ENCODE measurements at regions not wholly inside any gene's neighbourhood (a gene's known extent, or its start where the extent isn't known, plus 50 kb on each side); places are given as distances from the start of the nearest gene placed in this dataset.

DNA sequence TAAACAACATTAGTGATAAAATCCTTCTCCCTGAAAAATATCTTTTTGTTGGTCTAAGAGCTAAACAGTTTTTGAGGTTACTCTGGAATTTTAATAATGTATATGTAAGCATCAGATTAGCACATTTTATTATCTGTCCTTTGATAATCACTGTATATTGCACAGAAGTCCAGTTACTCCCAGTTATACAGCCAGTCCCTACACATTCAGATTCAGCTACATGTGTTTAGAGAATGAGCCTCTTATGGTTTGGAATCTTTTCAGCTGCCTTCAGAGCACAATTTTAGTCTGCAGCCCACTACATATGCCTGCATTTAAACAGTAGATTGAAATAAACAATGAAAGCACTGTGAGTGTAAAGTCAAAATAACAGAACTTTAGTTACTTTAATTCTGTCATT lies 438.2 kb downstream of the ARHGEF28 start (continued):
- TF ChIP-seq, protein P1, sequence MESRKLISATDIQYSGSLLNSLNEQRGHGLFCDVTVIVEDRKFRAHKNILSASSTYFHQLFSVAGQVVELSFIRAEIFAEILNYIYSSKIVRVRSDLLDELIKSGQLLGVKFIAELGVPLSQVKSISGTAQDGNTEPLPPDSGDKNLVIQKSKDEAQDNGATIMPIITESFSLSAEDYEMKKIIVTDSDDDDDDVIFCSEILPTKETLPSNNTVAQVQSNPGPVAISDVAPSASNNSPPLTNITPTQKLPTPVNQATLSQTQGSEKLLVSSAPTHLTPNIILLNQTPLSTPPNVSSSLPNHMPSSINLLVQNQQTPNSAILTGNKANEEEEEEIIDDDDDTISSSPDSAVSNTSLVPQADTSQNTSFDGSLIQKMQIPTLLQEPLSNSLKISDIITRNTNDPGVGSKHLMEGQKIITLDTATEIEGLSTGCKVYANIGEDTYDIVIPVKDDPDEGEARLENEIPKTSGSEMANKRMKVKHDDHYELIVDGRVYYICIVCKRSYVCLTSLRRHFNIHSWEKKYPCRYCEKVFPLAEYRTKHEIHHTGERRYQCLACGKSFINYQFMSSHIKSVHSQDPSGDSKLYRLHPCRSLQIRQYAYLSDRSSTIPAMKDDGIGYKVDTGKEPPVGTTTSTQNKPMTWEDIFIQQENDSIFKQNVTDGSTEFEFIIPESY (IDR thresholded peaks at IDR 0.05; ENCODE audit: extremely low read depth, insufficient replicate concordance, low read length) = no peak
- TF ChIP-seq ZFX (IDR thresholded peaks at IDR 0.05) (no peak), TCF7L2 (IDR thresholded peaks at IDR 0.05; ENCODE audit: borderline replicate concordance, extremely low read depth, insufficient read depth, insufficient read length) (no peak), MAX (IDR thresholded peaks at IDR 0.05) (no peak), EZH2phosphoT487 (IDR thresholded peaks at IDR 0.05; ENCODE audit: borderline replicate concordance) (no peak), SIN3A (IDR thresholded peaks at IDR 0.05; ENCODE audit: low read depth) (no peak), YY1 (IDR thresholded peaks at IDR 0.05; ENCODE audit: extremely low read depth, insufficient replicate concordance, low read depth, low read length) (no peak), ELF1 (IDR thresholded peaks at IDR 0.05; ENCODE audit: borderline replicate concordance, low read depth) (no peak), ZNF274 (IDR thresholded peaks at IDR 0.05; ENCODE audit: low read depth, low read length) (no peak), SP1 (IDR thresholded peaks at IDR 0.05; ENCODE audit: low read depth) (no peak), RAD21 (IDR thresholded peaks at IDR 0.05; ENCODE audit: low read depth) (no peak)

- ChIA-PET POLR2A (no interaction called here), RAD21 (ENCODE audit: low non-redundant PET in 1 of 2, low total read pairs in 2 of 2, uncharacterized antibody in 2 of 2, unreplicated experiment in 2 of 2) (no interaction called here), CTCF (no interaction called here)
- BruUV-seq (replicated peaks) = no TSS peak
- Histone ChIP-seq H4K20me1 (ENCODE audit: insufficient read depth) (no peaks in the 10 kb centered on the region), H3K27me3 (ENCODE audit: insufficient read depth, low read length) (no peaks in the 10 kb centered on the region), H3K4me1 (ENCODE audit: control insufficient read depth in 1 of 2, insufficient read depth in 2 of 2, low read length in 2 of 2) (peaks cover 19 to 23% of the 10 kb centered on the region in 2 experiments), H3K9ac (ENCODE audit: low read length) (no peak overlapping the region), H3K79me2 (ENCODE audit: insufficient read depth, low read length) (no peaks in the 10 kb centered on the region), H3K4me2 (ENCODE audit: low read length) (peak overlapping the region; percentile 33; the same call in 1 of the 2 replicates), H2AFZ (ENCODE audit: low read depth, low read length, poor library complexity, severe bottlenecking) (no peak overlapping the region), H3K9me3 (ENCODE audit: control insufficient read depth in 1 of 2, insufficient read depth in 1 of 2, low read depth in 1 of 2, low read length in 2 of 2) (no peaks in the 10 kb centered on the region), H3K36me3 (ENCODE audit: control insufficient read depth in 1 of 2, insufficient read depth in 2 of 2, low read length in 2 of 2) (no peaks in the 10 kb centered on the region), H3K27ac (ENCODE audit: low read depth, low read length) (no peak overlapping the region), H3K9me2 (ENCODE audit: insufficient read depth) (no peaks in the 10 kb centered on the region), H3K4me3 (replicated peaks in 1 of 2; ENCODE audit: low read depth in 1 of 2, low read length in 2 of 2) (no peak overlapping the region)
- TF ChIP-seq POLR2A (IDR thresholded peaks at IDR 0.05; ENCODE audit: borderline replicate concordance, extremely low read depth, insufficient read depth, insufficient read length) = no peak
- no peak for TF ChIP-seq EGR1 (IDR thresholded peaks at IDR 0.05; ENCODE audit: low read depth)
- TF ChIP-seq, protein P1 (IDR thresholded peaks at IDR 0.05; ENCODE audit: extremely low read depth, insufficient replicate concordance, low read length) = no peak
- no peak for TF ChIP-seq CBX3 (IDR thresholded peaks at IDR 0.05; ENCODE audit: low read depth)
- no peak for TF ChIP-seq RAD21 (IDR thresholded peaks at IDR 0.05; ENCODE audit: low read depth)
- TF ChIP-seq, protein P2, sequence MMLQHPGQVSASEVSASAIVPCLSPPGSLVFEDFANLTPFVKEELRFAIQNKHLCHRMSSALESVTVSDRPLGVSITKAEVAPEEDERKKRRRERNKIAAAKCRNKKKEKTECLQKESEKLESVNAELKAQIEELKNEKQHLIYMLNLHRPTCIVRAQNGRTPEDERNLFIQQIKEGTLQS (IDR thresholded peaks at IDR 0.05) = no peak
- TF ChIP-seq CEBPB (IDR thresholded peaks at IDR 0.05; ENCODE audit: low read depth) = no peak
- TF ChIP-seq SIN3A (IDR thresholded peaks at IDR 0.05; ENCODE audit: low read depth) = no peak
- TF ChIP-seq MAX (IDR thresholded peaks at IDR 0.05) = no peak
- TF ChIP-seq ELF1 (IDR thresholded peaks at IDR 0.05; ENCODE audit: borderline replicate concordance, low read depth) = no peak
- DNase-seq (ENCODE audit: low read depth, low spot score) (no peak), ATAC-seq (peak; percentile 36; the same call in 1 of the 2 replicates)
- intact Hi-C loops (cut with micrococcal nuclease) = no loop called here
These were observed 437.8 kb downstream of the ARHGEF28 start for GRCh38 chr5:74063821-74064220.
